ENCODE measurements at regions not wholly inside any gene's neighbourhood (a gene's known extent, or its start where the extent isn't known, plus 50 kb on each side); places are given as distances from the start of the nearest gene placed in this dataset.
A peak's percentile ranks its signal among the peaks of the same experiment; 100 is the strongest.
"Not testable (repeated sequence)": the region's sequence is repeated elsewhere in the genome, so short reads cannot be mapped to it uniquely, and the experiment has no call there.

DNA sequence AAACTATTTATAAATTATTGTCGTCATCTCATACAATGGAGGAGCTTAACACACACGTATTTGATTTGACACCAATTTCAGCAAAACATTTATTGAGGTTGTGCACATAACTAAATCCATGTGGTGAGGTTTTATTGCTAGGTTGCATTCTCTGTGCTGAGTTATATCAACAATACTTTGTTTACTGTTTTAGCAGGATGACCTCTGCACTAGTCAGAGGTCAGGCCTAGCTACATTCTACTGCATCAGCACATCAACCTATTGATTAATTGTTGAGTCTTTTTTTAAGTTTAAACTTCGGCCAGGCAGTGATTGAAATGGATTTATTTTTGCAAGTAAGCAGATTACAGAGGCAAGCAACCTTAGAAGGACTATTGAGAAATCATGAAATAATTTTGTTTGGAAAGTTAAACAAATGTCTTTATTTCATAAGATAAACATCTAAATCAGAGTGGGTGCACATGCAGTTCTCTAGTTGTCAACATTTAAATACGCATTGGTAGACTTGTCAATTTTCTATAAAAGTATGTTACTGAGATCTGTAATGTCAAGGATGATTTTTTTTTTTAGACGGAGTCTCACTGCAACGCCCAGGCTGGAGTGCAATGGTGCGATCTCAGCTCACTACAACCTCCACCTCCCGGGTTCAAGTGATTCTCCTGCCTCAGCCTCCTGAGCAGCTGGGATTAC, 75.2 kb upstream of the CD28 start:
- ATAC-seq (no peak), DNase-seq (no peak)

DNA sequence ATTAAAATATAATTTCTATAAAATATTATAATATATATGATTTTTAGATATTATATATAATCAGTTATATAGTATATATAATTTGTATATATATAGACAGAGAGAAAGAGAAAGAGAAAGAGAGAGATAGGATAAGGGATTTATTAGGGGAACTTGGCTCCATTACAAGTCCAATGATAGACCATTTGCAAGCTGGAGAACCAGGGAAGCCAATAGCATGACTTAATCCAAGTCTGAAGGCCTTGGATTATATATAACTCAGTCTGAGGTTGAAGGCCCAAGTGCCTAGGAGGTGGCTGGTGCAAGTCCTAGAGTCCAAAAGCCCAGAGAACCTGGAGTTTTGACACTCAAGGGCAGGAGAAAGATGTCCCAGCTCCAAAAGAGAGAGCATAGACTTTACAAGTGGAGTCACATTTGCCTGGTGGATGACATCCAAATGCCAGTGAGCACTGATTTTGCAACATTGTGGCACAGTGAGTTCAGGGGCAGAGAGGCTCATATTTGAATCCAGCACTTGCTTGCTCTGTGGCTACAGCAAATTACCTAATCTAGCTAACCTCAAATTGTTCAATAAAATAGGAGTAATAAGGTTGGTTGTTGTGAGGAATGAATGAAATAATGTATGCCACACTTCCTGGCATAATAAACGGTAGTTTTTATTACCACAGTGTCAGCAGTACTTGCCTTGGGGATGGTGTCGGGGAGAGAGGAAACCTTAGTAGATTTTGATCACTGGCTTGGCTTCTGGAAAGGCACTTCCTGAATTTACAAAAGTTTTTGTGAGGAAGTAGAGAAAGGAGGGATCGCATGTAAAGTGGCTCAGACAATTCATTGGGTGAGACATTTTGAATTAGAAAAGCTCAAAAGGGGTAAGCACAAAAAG, 69.6 kb upstream of the CD28 start:
- no peak for ATAC-seq

GRCh38 chr2:203637471-203638167, 68.8 kb upstream of the CD28 start:
- peak; percentile 49 for ATAC-seq
- peak; percentile 19 for DNase-seq

More for the DNA sequence above, 69.6 kb upstream of the CD28 start:
- DNase-seq = no peak

- not testable (repeated sequence) for DNase-seq, ATAC-seq
Observed at GRCh38 chr2:203641865-203642264, 64.6 kb upstream of the CD28 start.

GRCh38 chr2:203642841-203643240, 63.6 kb upstream of the CD28 start:
- ATAC-seq, DNase-seq: not testable (repeated sequence)

DNA sequence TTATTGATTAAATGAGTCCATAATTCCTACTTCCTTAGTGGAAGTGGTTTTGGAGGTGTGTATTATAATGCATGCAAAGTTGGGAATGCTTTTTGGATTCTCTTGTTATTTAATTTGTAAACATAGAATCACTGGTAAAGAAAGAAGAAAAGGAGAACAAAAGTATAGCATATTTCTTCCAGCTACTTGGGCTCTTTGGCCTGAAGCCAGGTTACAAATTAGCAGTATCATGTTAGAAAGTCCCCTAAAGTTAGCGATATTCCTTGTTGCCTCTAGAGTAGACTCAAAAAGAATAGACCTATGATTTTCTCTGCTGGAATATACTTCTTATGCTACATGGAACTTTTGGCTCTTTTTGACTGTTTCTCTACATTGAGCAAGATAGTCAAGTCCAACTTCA, 60.6 kb upstream of the CD28 start:
- ATAC-seq (no peak), DNase-seq (no peak)

DNA sequence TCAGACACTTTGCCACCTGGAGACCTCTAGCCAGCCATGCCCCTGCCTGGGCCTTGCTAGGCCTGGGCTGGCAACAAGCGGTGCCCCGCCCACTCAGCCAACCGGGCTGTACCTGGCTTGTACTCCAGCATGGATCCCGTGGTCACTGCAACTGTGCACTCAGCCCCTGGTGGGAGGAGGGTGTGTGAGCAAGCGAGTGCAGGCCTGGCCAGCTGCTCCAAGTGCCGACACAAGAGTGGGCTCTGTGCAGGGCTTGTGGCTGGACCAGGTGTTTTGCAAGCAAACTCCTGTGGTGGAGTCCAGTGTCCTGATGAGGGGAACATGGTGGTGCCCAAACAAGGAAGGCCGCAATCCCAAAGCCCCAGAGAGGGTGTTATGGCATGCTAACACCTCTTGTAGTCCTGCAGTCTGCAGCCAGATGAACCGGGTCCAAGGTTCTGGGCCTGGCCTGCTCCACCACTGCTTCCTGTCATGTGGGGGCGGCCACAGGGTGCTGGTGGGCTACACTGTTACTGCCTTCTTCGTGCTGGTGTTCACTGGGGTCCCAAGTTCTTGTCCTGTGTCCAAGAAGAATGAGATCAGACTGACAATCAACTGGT, 60.1 kb upstream of the CD28 start:
- ATAC-seq = no peak
- no peak for DNase-seq

- ATAC-seq = no peak
- no peak for DNase-seq
Observed at GRCh38 chr2:203646961-203647360, 59.5 kb upstream of the CD28 start.

DNA sequence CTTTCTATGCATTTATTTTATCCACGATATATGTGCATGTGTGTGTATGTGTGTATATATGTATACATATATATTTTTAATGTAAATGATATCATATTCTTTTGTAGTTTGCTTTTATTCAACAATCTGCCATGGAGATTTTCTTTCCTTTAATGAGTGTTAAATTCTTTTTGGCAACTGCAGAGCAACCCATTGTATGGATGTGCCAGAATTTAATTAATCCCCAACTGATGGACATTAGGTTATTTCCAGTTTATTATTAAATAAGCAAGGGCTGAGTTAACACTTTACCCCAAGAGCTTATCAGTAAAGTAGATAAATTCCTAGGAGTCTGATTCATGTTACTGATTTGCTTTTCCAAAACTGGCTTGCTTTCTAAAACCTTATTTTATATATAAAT, 58.9 kb upstream of the CD28 start:
- DNase-seq = no peak
- no peak for ATAC-seq

GRCh38 chr2:203648273-203648672, 58.2 kb upstream of the CD28 start:
- ATAC-seq (no peak), DNase-seq (no peak)

- no peak for DNase-seq
- no peak for ATAC-seq
Observed at GRCh38 chr2:203649176-203649814, 57.1 kb upstream of the CD28 start.

GRCh38 chr2:203650860-203651613, 55.4 kb upstream of the CD28 start:
- DNase-seq (no peak), ATAC-seq (peak; percentile 82)

- no peak for ATAC-seq
- DNase-seq = no peak
Observed at GRCh38 chr2:203651621-203652020, 54.8 kb upstream of the CD28 start.

- no peak for DNase-seq
- ATAC-seq = no peak
Observed at GRCh38 chr2:203654826-203655225, 51.6 kb upstream of the CD28 start.

- ATAC-seq = no peak
- DNase-seq = no peak
Observed at GRCh38 chr2:203656522-203657287, 49.7 kb upstream of the CD28 start.
